Suprapubic skin (tissue), 4 donors: ENCODE measurements at regions not wholly inside any gene's neighbourhood (a gene's known extent, or its start where the extent isn't known, plus 50 kb on each side); places are given as distances from the start of the nearest gene placed in this dataset.

Source experiments
- DNase-seq, 2 donors: peaks; one replicate each; pipeline ENCODE4 v3.0.0-alpha.2; 2019; ENCODE audit warnings: low spot score in 2 of 2
- H3K27ac ChIP-seq: fragments of 200-600 bp; sonication (generic); one replicate; pipeline ENCODE4 v1.5.1; 2019
- H3K27me3 ChIP-seq: fragments of 200-600 bp; sonication (generic); one replicate; pipeline ENCODE4 v1.5.1; 2019
- H3K36me3 ChIP-seq: fragments of 200-600 bp; sonication (generic); one replicate; pipeline ENCODE4 v1.5.1; 2019
- H3K4me1 ChIP-seq: fragments of 200-600 bp; sonication (generic); one replicate; pipeline ENCODE4 v1.5.1; 2019
- H3K4me3 ChIP-seq: fragments of 200-600 bp; sonication (generic); one replicate; pipeline ENCODE4 v1.5.1; 2019; ENCODE audit warnings: mild to moderate bottlenecking
- H3K9me3 ChIP-seq: fragments of 200-600 bp; sonication (generic); one replicate; pipeline ENCODE4 v1.5.1; 2019
- EP300 ChIP-seq: sonication (generic); formaldehyde crosslinking; IDR thresholded peaks from one replicate; pipeline ENCODE4 v1.6.1; 2017; ENCODE audit warnings: antibody characterized with exemption
- POLR2A ChIP-seq, 2 donors: fragments of 450-650 bp; IDR thresholded peaks; one replicate each; pipeline ENCODE4 v1.6.1; 2017; ENCODE audit warnings: antibody characterized with exemption in 2 of 2, mild to moderate bottlenecking in 2 of 2, moderate library complexity in 2 of 2
- POLR2AphosphoS5 ChIP-seq, 3 donors: sonication (generic); formaldehyde crosslinking; IDR thresholded peaks; one replicate each; pipeline ENCODE4 v1.6.1; 2017; ENCODE audit warnings: antibody characterized with exemption in 3 of 3
- WGBS: methylation state at CpG from one replicate; pipeline ENCODE4 v1.1.5; 2018; 5-methylcytosine and 5-hydroxymethylcytosine counted together
- TF ChIP-seq, protein P1 (sequence below), 2 donors: fragments of 200-600 bp in 1 of 2; fragments of 450-650 bp in 1 of 2; sonication (generic) in 1 of 2; IDR thresholded peaks; one replicate each; pipeline ENCODE4 v1.5.1; 2016 to 2019; ENCODE audit warnings: antibody characterized with exemption in 2 of 2, mild to moderate bottlenecking in 1 of 2, moderate library complexity in 1 of 2

DNA sequence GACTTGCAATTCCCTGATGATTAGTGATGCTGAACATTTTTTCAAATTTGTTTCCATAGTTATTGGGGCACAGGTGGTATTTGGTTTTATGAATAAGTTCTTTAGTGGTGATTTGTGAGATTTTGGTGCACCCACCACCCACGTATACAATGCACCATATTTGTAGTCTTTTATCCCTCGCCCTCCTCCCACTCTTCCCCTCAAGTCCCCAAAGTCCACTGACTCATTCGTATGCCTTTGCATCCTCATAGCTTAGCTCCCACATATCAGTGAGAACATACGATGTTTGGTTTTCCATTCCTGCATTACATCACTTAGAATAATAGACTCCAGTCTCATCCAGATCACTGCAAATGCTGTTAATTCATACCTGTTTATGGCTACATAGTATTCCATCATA lies 167.3 kb downstream of the MYLK4 start:
- TF ChIP-seq POLR2A (IDR thresholded peaks at IDR 0.05) (no peak), POLR2AphosphoS5 (IDR thresholded peaks at IDR 0.05) (no peak), EP300 (no peak)
- TF ChIP-seq, protein P1, sequence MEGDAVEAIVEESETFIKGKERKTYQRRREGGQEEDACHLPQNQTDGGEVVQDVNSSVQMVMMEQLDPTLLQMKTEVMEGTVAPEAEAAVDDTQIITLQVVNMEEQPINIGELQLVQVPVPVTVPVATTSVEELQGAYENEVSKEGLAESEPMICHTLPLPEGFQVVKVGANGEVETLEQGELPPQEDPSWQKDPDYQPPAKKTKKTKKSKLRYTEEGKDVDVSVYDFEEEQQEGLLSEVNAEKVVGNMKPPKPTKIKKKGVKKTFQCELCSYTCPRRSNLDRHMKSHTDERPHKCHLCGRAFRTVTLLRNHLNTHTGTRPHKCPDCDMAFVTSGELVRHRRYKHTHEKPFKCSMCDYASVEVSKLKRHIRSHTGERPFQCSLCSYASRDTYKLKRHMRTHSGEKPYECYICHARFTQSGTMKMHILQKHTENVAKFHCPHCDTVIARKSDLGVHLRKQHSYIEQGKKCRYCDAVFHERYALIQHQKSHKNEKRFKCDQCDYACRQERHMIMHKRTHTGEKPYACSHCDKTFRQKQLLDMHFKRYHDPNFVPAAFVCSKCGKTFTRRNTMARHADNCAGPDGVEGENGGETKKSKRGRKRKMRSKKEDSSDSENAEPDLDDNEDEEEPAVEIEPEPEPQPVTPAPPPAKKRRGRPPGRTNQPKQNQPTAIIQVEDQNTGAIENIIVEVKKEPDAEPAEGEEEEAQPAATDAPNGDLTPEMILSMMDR (IDR thresholded peaks at IDR 0.05): no peak
- Histone ChIP-seq H3K4me3 (no peak overlapping the region), H3K27ac (no peak overlapping the region), H3K36me3 (no peaks in the 10 kb centered on the region), H3K9me3 (no peaks in the 10 kb centered on the region), H3K27me3 (no peaks in the 10 kb centered on the region), H3K4me1 (no peaks in the 10 kb centered on the region)
- no peak for DNase-seq
- WGBS: 74% methylated on average over 4 of the region's 4 CpGs

DNA sequence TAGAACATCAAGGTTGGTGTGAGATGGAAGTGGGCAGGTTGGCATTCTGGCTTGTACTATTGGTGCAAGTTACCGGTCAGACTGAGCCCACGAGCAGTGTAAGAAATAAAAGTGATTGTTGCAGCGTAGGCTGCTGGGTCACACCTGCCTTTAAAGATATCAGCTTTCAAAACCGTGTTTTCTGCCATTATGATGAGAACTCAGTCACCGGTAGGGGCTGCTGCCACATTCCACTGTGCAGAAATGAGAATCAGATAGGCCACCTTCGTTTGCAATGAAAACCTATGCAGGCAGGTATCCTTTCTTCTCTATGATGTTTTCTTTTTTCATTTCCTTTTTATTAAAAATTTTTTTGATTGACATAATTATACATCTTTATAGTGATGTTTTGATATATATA lies 168.5 kb downstream of the MYLK4 start:
- no peak for TF ChIP-seq POLR2A (IDR thresholded peaks at IDR 0.05)
- TF ChIP-seq, protein P1 (IDR thresholded peaks at IDR 0.05): no peak
- no peak for TF ChIP-seq EP300
- TF ChIP-seq POLR2AphosphoS5 (IDR thresholded peaks at IDR 0.05): no peak
- no peaks in the 10 kb centered on the region for H3K27me3 ChIP-seq
- H3K4me3 ChIP-seq: no peak overlapping the region
- no peaks in the 10 kb centered on the region for H3K4me1 ChIP-seq
- no peak overlapping the region for H3K27ac ChIP-seq
- DNase-seq: no peak
- H3K9me3 ChIP-seq: no peaks in the 10 kb centered on the region
- 78% methylated on average over 6 of the region's 6 CpGs for WGBS
- H3K36me3 ChIP-seq: no peaks in the 10 kb centered on the region

DNA sequence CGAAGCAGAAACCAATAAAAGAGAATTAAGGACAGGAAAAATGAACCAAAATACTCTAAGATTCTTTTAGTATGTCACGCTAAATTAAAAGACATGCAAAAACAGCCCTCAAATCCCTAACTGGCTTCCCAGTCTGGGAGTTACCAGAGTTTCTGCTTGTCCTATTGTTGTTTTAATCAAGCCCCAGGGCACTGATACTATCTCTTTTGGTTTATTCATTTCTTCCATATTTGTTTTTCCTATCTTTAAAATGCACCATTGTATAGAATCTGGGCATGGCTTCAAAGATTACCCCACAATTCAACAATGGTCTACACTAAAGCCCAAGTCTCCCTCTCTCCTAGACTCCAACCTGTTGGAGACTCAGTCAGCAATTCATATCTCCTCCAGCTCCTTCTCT lies 169.1 kb downstream of the MYLK4 start:
- H3K27ac ChIP-seq: no peak overlapping the region
- TF ChIP-seq, protein P1 (IDR thresholded peaks at IDR 0.05): no peak

DNA sequence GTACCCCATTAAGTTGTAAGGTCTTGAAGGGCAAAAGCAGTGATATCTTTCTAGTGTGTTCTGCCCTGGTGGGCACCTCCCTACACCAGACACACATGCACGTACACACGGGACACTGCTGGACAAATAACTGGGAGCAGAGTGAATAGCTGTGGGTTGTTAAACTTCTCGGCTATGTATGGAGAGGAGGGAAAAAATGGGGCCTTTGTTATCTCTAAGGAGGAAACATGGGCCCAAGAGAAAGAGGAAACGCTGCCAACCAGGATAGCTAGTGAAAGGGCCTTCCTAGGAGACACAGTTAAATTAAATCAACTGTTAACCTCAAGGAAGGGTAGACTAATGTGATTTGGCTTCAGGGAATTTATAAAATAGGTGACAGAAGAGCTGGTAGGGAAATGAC lies 169.7 kb downstream of the MYLK4 start:
- Histone ChIP-seq H3K9me3 (no peaks in the 10 kb centered on the region), H3K4me3 (no peak overlapping the region), H3K27ac (no peak overlapping the region), H3K36me3 (no peaks in the 10 kb centered on the region), H3K27me3 (no peaks in the 10 kb centered on the region), H3K4me1 (no peaks in the 10 kb centered on the region)
- no peak for DNase-seq
- TF ChIP-seq EP300 (no peak), POLR2A (IDR thresholded peaks at IDR 0.05) (no peak), POLR2AphosphoS5 (IDR thresholded peaks at IDR 0.05) (no peak)
- TF ChIP-seq, protein P1 (IDR thresholded peaks at IDR 0.05): no peak
- WGBS: 72% methylated on average over 4 of the region's 4 CpGs

More for the DNA sequence above, 169.1 kb downstream of the MYLK4 start:
- H3K27me3 ChIP-seq: no peaks in the 10 kb centered on the region
- 56% methylated on average over 2 of the region's 2 CpGs for WGBS
- no peaks in the 10 kb centered on the region for H3K9me3 ChIP-seq
- DNase-seq: no peak
- H3K4me3 ChIP-seq: no peak overlapping the region
- H3K4me1 ChIP-seq: no peaks in the 10 kb centered on the region
- no peaks in the 10 kb centered on the region for H3K36me3 ChIP-seq

DNA sequence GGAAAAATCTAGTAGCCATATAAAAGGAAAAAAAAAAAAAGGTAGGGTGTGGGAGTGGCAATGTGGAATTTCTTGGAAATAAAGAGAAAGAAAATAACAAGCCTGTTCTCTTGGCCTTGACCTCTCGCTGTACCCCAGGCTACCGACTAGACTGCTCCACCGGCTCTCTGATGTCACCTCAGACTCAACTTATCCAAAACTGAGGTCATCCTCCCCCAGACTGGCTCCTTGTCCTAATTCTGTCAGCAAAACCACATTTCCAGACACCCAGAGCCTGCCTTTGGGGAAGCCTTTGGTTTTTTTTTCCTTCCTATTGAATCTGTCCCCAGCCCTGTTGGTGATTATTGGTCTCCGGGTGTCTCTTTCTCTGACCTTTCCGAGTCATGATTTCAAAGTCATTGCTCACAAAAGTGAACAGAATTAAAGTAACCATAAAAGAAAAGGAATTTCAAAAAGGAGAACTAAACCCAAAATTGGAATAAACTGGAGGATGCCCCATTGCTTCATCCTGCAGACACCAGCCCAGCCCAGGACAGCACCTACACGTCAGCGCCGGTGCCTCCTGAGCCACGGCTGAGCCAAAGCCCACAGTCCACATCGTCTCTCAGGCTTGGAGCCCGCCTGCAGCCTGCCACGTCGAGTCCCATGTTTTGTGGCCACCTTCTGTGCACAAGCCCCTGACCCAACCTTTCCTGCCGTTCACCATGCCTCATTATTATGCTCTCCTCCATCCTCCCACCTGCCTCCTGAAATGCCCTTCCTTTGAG lies 170.7 kb downstream of the MYLK4 start:
- H3K9me3 ChIP-seq: no peaks in the 10 kb centered on the region
- H3K27me3 ChIP-seq: no peaks in the 10 kb centered on the region
- no peak for DNase-seq
- no peaks in the 10 kb centered on the region for H3K4me1 ChIP-seq
- no peak overlapping the region for H3K4me3 ChIP-seq
- no peak for TF ChIP-seq POLR2AphosphoS5 (IDR thresholded peaks at IDR 0.05)
- TF ChIP-seq, protein P1 (IDR thresholded peaks at IDR 0.05): no peak
- no peak for TF ChIP-seq POLR2A (IDR thresholded peaks at IDR 0.05)
- TF ChIP-seq EP300: no peak
- no peaks in the 10 kb centered on the region for H3K36me3 ChIP-seq
- H3K27ac ChIP-seq: no peak overlapping the region
- WGBS: 87% methylated on average over 14 of the region's 14 CpGs
